ENCODE measurements at regions not wholly inside any gene's neighbourhood (a gene's known extent, or its start where the extent isn't known, plus 50 kb on each side); places are given as distances from the start of the nearest gene placed in this dataset.
A peak's percentile ranks its signal among the peaks of the same experiment; 100 is the strongest.

- Histone ChIP-seq H3K36me3 (ENCODE audit: insufficient read depth, low read length) (no peaks in the 10 kb centered on the region), H3K4me1 (ENCODE audit: insufficient read depth, low read length) (no peaks in the 10 kb centered on the region), H3K9me3 (ENCODE audit: low read length) (no peaks in the 10 kb centered on the region), H3K27me3 (ENCODE audit: insufficient read depth, low read length, poor library complexity, severe bottlenecking) (no peaks in the 10 kb centered on the region), H3K27ac (ENCODE audit: low read depth, low read length) (no peak overlapping the region), H3K4me3 (ENCODE audit: low read length) (no peak overlapping the region)
- Mint-ChIP-seq H3K4me1 (no peaks in the 10 kb centered on the region), H3K27ac (no peak overlapping the region), H3K9me3 (peaks cover 2 to 53% (median 7%) of the 10 kb centered on the region in 5 donors), H3K36me3 (no peaks in the 10 kb centered on the region), H3K27me3 (no peaks in the 10 kb centered on the region), H3K4me3 (no peak overlapping the region)
- no peak for DNase-seq
- ChIA-PET POLR2A (no interaction called here), CTCF (no interaction called here)
Observed at GRCh38 chr1:190957565-190957964, 479.9 kb upstream of the BRINP3 start.

- Histone ChIP-seq H3K9me3 (ENCODE audit: low read length) (no peaks in the 10 kb centered on the region), H3K4me3 (ENCODE audit: low read length) (no peak overlapping the region), H3K27me3 (ENCODE audit: insufficient read depth, low read length, poor library complexity, severe bottlenecking) (no peaks in the 10 kb centered on the region), H3K36me3 (ENCODE audit: insufficient read depth, low read length) (no peaks in the 10 kb centered on the region), H3K27ac (ENCODE audit: low read depth, low read length) (no peak overlapping the region), H3K4me1 (ENCODE audit: insufficient read depth, low read length) (no peaks in the 10 kb centered on the region)
- no peak for DNase-seq
- no peaks in the 10 kb centered on the region for H3K27me3 Mint-ChIP-seq
- H3K4me1 Mint-ChIP-seq = no peaks in the 10 kb centered on the region
- H3K36me3 Mint-ChIP-seq = no peaks in the 10 kb centered on the region
- no peak overlapping the region for H3K4me3 Mint-ChIP-seq
- POLR2A ChIA-PET = no interaction called here
- H3K9me3 Mint-ChIP-seq = peaks cover 2 to 37% (median 6%) of the 10 kb centered on the region in 5 donors
- H3K27ac Mint-ChIP-seq = no peak overlapping the region
- CTCF ChIA-PET = no interaction called here
Observed at GRCh38 chr1:190963321-190963720, 485.7 kb upstream of the BRINP3 start.

GRCh38 chr1:190975827-190976226, 498.2 kb upstream of the BRINP3 start:
- no peaks in the 10 kb centered on the region for H3K36me3 Mint-ChIP-seq
- no peaks in the 10 kb centered on the region for H3K27me3 Mint-ChIP-seq
- H3K36me3 ChIP-seq (ENCODE audit: insufficient read depth, low read length) = no peaks in the 10 kb centered on the region
- H3K4me1 Mint-ChIP-seq = no peaks in the 10 kb centered on the region
- ChIA-PET CTCF (no interaction called here), POLR2A (no interaction called here)
- H3K9me3 Mint-ChIP-seq = peaks cover 2 to 11% (median 5%) of the 10 kb centered on the region in 5 donors
- H3K27me3 ChIP-seq (ENCODE audit: insufficient read depth, low read length, poor library complexity, severe bottlenecking) = no peaks in the 10 kb centered on the region
- H3K4me3 Mint-ChIP-seq = no peak overlapping the region
- no peaks in the 10 kb centered on the region for H3K4me1 ChIP-seq (ENCODE audit: insufficient read depth, low read length)
- H3K4me3 ChIP-seq (ENCODE audit: low read length) = no peak overlapping the region
- H3K27ac ChIP-seq (ENCODE audit: low read depth, low read length) = no peak overlapping the region
- H3K27ac Mint-ChIP-seq = no peak overlapping the region
- no peak for DNase-seq
- no peaks in the 10 kb centered on the region for H3K9me3 ChIP-seq (ENCODE audit: low read length)

- Mint-ChIP-seq H3K4me3 (no peak overlapping the region), H3K36me3 (no peaks in the 10 kb centered on the region), H3K9me3 (peaks cover 2 to 26% (median 13%) of the 10 kb centered on the region in 5 donors), H3K27me3 (no peaks in the 10 kb centered on the region), H3K27ac (no peak overlapping the region), H3K4me1 (no peaks in the 10 kb centered on the region)
- no peaks in the 10 kb centered on the region for H3K36me3 ChIP-seq (ENCODE audit: insufficient read depth, low read length)
- H3K9me3 ChIP-seq (ENCODE audit: low read length) = no peaks in the 10 kb centered on the region
- no peak overlapping the region for H3K4me3 ChIP-seq (ENCODE audit: low read length)
- no peaks in the 10 kb centered on the region for H3K27me3 ChIP-seq (ENCODE audit: insufficient read depth, low read length, poor library complexity, severe bottlenecking)
- no peaks in the 10 kb centered on the region for H3K4me1 ChIP-seq (ENCODE audit: insufficient read depth, low read length)
- CTCF ChIA-PET = no interaction called here
- H3K27ac ChIP-seq (ENCODE audit: low read depth, low read length) = no peak overlapping the region
- POLR2A ChIA-PET = no interaction called here
- no peak for DNase-seq
Observed at GRCh38 chr1:191002768-191003167, 525.1 kb upstream of the BRINP3 start.

GRCh38 chr1:191016765-191017164, 539.1 kb upstream of the BRINP3 start:
- Histone ChIP-seq H3K27me3 (ENCODE audit: insufficient read depth, low read length, poor library complexity, severe bottlenecking) (no peaks in the 10 kb centered on the region), H3K36me3 (ENCODE audit: insufficient read depth, low read length) (no peaks in the 10 kb centered on the region), H3K4me3 (ENCODE audit: low read length) (no peak overlapping the region), H3K9me3 (ENCODE audit: low read length) (no peaks in the 10 kb centered on the region), H3K27ac (ENCODE audit: low read depth, low read length) (no peak overlapping the region), H3K4me1 (ENCODE audit: insufficient read depth, low read length) (no peaks in the 10 kb centered on the region)
- no peak overlapping the region for H3K27ac Mint-ChIP-seq
- H3K4me3 Mint-ChIP-seq = no peak overlapping the region
- H3K4me1 Mint-ChIP-seq = no peaks in the 10 kb centered on the region
- ChIA-PET CTCF (no interaction called here), POLR2A (no interaction called here)
- no peaks in the 10 kb centered on the region for H3K27me3 Mint-ChIP-seq
- H3K36me3 Mint-ChIP-seq = no peaks in the 10 kb centered on the region
- H3K9me3 Mint-ChIP-seq = peaks cover 0 to 26% (median 10%) of the 10 kb centered on the region in 5 donors
- DNase-seq = no peak

- CTCF ChIA-PET = no interaction called here
- peaks cover 2 to 30% (median 13%) of the 10 kb centered on the region in 5 donors for H3K9me3 Mint-ChIP-seq
- H3K27me3 ChIP-seq (ENCODE audit: insufficient read depth, low read length, poor library complexity, severe bottlenecking) = no peaks in the 10 kb centered on the region
Observed at GRCh38 chr1:191022856-191023255, 545.2 kb upstream of the BRINP3 start.

GRCh38 chr1:191025896-191026642, 548.4 kb upstream of the BRINP3 start:
- H3K27ac ChIP-seq (ENCODE audit: low read depth, low read length) = no peak overlapping the region
- Mint-ChIP-seq H3K27me3 (no peaks in the 10 kb centered on the region), H3K4me3 (no peak overlapping the region), H3K36me3 (no peaks in the 10 kb centered on the region), H3K9me3 (peaks cover 8 to 40% (median 20%) of the 10 kb centered on the region in 5 donors), H3K4me1 (no peaks in the 10 kb centered on the region), H3K27ac (no peak overlapping the region)
- H3K36me3 ChIP-seq (ENCODE audit: insufficient read depth, low read length) = no peaks in the 10 kb centered on the region
- H3K9me3 ChIP-seq (ENCODE audit: low read length) = no peaks in the 10 kb centered on the region
- no peaks in the 10 kb centered on the region for H3K4me1 ChIP-seq (ENCODE audit: insufficient read depth, low read length)
- DNase-seq = peak in 1 of 5 donors; percentile 30
- ChIA-PET POLR2A (no interaction called here), CTCF (no interaction called here)
- H3K4me3 ChIP-seq (ENCODE audit: low read length) = no peak overlapping the region
- no peaks in the 10 kb centered on the region for H3K27me3 ChIP-seq (ENCODE audit: insufficient read depth, low read length, poor library complexity, severe bottlenecking)

More at GRCh38 chr1:191022856-191023255, 545.2 kb upstream of the BRINP3 start:
- peak overlapping the region in 1 of 8 donors; percentile 14 for H3K27ac Mint-ChIP-seq
- Histone ChIP-seq H3K36me3 (ENCODE audit: insufficient read depth, low read length) (no peaks in the 10 kb centered on the region), H3K9me3 (ENCODE audit: low read length) (no peaks in the 10 kb centered on the region), H3K4me3 (ENCODE audit: low read length) (no peak overlapping the region), H3K27ac (ENCODE audit: low read depth, low read length) (no peak overlapping the region), H3K4me1 (ENCODE audit: insufficient read depth, low read length) (no peaks in the 10 kb centered on the region)
- H3K4me3 Mint-ChIP-seq = no peak overlapping the region
- H3K36me3 Mint-ChIP-seq = no peaks in the 10 kb centered on the region
- H3K4me1 Mint-ChIP-seq = no peaks in the 10 kb centered on the region
- POLR2A ChIA-PET = no interaction called here
- no peak for DNase-seq
- H3K27me3 Mint-ChIP-seq = no peaks in the 10 kb centered on the region

- CTCF ChIA-PET = no interaction called here
- Mint-ChIP-seq H3K27me3 (no peaks in the 10 kb centered on the region), H3K9me3 (peaks cover 11 to 40% (median 22%) of the 10 kb centered on the region in 5 donors)
Observed at GRCh38 chr1:191026828-191027227, 549.2 kb upstream of the BRINP3 start.

More at GRCh38 chr1:191026828-191027227, 549.2 kb upstream of the BRINP3 start:
- Histone ChIP-seq H3K27ac (ENCODE audit: low read depth, low read length) (no peak overlapping the region), H3K27me3 (ENCODE audit: insufficient read depth, low read length, poor library complexity, severe bottlenecking) (no peaks in the 10 kb centered on the region), H3K9me3 (ENCODE audit: low read length) (no peaks in the 10 kb centered on the region), H3K36me3 (ENCODE audit: insufficient read depth, low read length) (no peaks in the 10 kb centered on the region), H3K4me1 (ENCODE audit: insufficient read depth, low read length) (no peaks in the 10 kb centered on the region), H3K4me3 (ENCODE audit: low read length) (no peak overlapping the region)
- Mint-ChIP-seq H3K4me3 (no peak overlapping the region), H3K27ac (no peak overlapping the region), H3K36me3 (no peaks in the 10 kb centered on the region), H3K4me1 (no peaks in the 10 kb centered on the region)
- POLR2A ChIA-PET = no interaction called here
- DNase-seq = no peak
